Upper lobe of left lung (tissue), 6 donors: ENCODE measurements at regions not wholly inside any gene's neighbourhood (a gene's known extent, or its start where the extent isn't known, plus 50 kb on each side); places are given as distances from the start of the nearest gene placed in this dataset.
"Not testable (repeated sequence)": the region's sequence is repeated elsewhere in the genome, so short reads cannot be mapped to it uniquely, and the experiment has no call there.

Source experiments
- ATAC-seq, 2 donors: fragments of 200-7000 bp; cut with Tn5 transposase; one replicate each; pipeline ENCODE4 v1.9.1; 2022; ENCODE audit warnings: mild to moderate bottlenecking in 2 of 2, moderate library complexity in 2 of 2; ENCODE audit not compliant: low FRiP score in 2 of 2
- DNase-seq, 2 donors: peaks; one replicate each; pipeline ENCODE4 v3.0.0-alpha.2; 2019 to 2020
- H3K27ac ChIP-seq, 4 donors: fragments of 200-600 bp; sonication (generic); one replicate each; pipeline ENCODE4 v1.5.1; 2016 to 2019
- H3K27me3 ChIP-seq, 4 donors: fragments of 200-600 bp; sonication (generic); one replicate each; pipeline ENCODE4 v1.5.1; 2017 to 2019
- H3K36me3 ChIP-seq, 4 donors: fragments of 200-600 bp; sonication (generic); one replicate each; pipeline ENCODE4 v1.5.1; 2016 to 2019
- H3K4me1 ChIP-seq, 4 donors: fragments of 200-600 bp; sonication (generic); one replicate each; pipeline ENCODE4 v1.5.1; 2018 to 2019
- H3K4me3 ChIP-seq, 4 donors: fragments of 200-600 bp; sonication (generic); one replicate each; pipeline ENCODE4 v1.5.1; 2017 to 2019; ENCODE audit warnings: mild to moderate bottlenecking in 2 of 4, moderate library complexity in 1 of 4
- H3K9me3 ChIP-seq, 4 donors: fragments of 200-600 bp; sonication (generic); one replicate each; pipeline ENCODE4 v1.5.1; 2018 to 2019
- EP300 ChIP-seq, 4 donors: sonication (generic); formaldehyde crosslinking; IDR thresholded peaks; one replicate each; pipeline ENCODE4 v1.5.1; 2017; ENCODE audit warnings: antibody characterized with exemption in 4 of 4, control low read depth in 2 of 4
- POLR2A ChIP-seq, 4 donors: fragments of 450-650 bp; IDR thresholded peaks; one replicate each; pipeline ENCODE4 v1.5.1; 2016 to 2017; ENCODE audit warnings: antibody characterized with exemption in 4 of 4, mild to moderate bottlenecking in 2 of 4
- POLR2AphosphoS5 ChIP-seq, 2 donors: sonication (generic); formaldehyde crosslinking; IDR thresholded peaks; one replicate each; pipeline ENCODE4 v1.5.1; 2017; ENCODE audit warnings: antibody characterized with exemption in 2 of 2
- WGBS, 2 donors: methylation state at CpG; one replicate each; pipeline ENCODE4 v1.1.5; 2017 to 2018; 5-methylcytosine and 5-hydroxymethylcytosine counted together
- TF ChIP-seq, protein P1 (sequence below), 6 experiments: fragments of 450-650 bp in 4 of 6; fragments of 200-600 bp in 2 of 6; sonication (generic) in 2 of 6; IDR thresholded peaks; one replicate each; pipeline ENCODE4 v1.5.1; 2016 to 2019; ENCODE audit warnings: antibody characterized with exemption in 6 of 6
- donor health status: DM: no; HTN: no; CAD: no; lungs with moderate emphysema.
- donor health status: DM: no; HTN: yes; CAD: no; lungs with severe emphysema.

DNA sequence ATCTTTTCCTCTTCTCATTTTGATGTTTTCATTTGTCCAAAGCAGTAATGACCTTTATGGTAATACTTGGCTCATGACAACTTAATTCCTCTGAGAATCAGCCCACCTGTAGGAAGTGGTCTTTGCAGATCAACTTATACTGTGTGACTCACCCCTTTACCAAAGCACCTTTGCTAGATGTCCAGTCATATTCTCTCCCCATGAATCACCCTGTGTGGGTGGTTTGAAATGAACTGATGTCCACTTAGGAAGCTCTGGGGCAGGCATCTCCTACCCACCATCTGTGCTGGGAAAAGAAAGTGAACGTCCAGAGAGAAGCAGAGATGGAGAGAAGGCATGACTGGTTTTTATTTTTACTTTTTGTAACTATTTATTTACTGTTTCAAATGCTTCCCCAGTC lies 410.3 kb downstream of the KIF20B start:
- H3K27me3 ChIP-seq = no peaks in the 10 kb centered on the region

DNA sequence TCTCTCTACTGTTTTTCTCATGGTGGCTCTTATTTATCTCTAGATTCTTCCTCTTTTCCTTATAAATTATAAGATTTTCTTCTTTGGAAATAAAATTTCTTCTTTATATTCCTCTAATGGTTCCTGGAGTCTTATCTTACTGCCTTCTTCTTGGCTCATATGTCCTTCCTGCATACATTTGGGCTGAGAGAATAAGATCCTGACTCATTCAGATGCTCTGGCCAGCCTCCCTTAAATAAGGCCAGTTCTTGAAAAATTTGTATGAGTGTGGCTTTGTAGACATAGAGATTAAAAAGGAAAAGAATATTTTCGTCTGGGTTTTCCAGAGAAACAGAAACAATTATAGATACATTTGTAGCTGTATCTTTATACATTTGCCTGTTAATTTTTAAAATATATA lies 411.3 kb downstream of the KIF20B start:
- 81 to 84% methylated on average over 1 of the region's 1 CpG for WGBS, 2 donors
- DNase-seq = no peak
- TF ChIP-seq, protein P1, sequence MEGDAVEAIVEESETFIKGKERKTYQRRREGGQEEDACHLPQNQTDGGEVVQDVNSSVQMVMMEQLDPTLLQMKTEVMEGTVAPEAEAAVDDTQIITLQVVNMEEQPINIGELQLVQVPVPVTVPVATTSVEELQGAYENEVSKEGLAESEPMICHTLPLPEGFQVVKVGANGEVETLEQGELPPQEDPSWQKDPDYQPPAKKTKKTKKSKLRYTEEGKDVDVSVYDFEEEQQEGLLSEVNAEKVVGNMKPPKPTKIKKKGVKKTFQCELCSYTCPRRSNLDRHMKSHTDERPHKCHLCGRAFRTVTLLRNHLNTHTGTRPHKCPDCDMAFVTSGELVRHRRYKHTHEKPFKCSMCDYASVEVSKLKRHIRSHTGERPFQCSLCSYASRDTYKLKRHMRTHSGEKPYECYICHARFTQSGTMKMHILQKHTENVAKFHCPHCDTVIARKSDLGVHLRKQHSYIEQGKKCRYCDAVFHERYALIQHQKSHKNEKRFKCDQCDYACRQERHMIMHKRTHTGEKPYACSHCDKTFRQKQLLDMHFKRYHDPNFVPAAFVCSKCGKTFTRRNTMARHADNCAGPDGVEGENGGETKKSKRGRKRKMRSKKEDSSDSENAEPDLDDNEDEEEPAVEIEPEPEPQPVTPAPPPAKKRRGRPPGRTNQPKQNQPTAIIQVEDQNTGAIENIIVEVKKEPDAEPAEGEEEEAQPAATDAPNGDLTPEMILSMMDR (IDR thresholded peaks at IDR 0.05) = no peak
- TF ChIP-seq EP300 (IDR thresholded peaks at IDR 0.05) (no peak), POLR2AphosphoS5 (IDR thresholded peaks at IDR 0.05) (no peak)

More for the DNA sequence above, 410.3 kb downstream of the KIF20B start:
- Histone ChIP-seq H3K36me3 (no peaks in the 10 kb centered on the region), H3K4me3 (no peak overlapping the region), H3K9me3 (no peaks in the 10 kb centered on the region), H3K4me1 (no peaks in the 10 kb centered on the region), H3K27ac (no peak overlapping the region)
- no peak for ATAC-seq
- 65 to 83% methylated on average over 1 of the region's 1 CpG for WGBS, 2 donors
- DNase-seq = no peak
- TF ChIP-seq POLR2A (IDR thresholded peaks at IDR 0.05) (no peak), POLR2AphosphoS5 (IDR thresholded peaks at IDR 0.05) (no peak), EP300 (IDR thresholded peaks at IDR 0.05) (no peak)
- TF ChIP-seq, protein P1 (IDR thresholded peaks at IDR 0.05) = no peak

DNA sequence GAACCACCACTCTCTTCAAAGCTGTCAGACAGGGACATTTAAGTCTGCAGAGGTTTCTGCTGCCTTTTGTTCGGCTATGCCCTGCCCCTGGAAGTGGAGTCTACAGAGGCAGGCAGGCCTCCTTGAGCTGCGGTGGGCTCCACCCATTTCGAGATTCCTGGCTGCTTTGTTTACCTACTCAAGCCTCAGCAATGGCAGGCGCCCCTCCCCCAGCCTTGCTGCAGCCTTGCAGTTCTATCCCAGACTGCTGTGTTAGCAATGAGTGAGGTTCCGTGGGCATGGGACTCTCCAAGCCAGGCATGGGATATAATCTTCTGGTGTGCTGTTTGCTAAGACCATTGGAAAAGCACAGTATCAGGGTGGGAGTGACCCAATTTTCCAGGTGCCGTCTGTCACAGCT lies 417.2 kb downstream of the KIF20B start:
- H3K27ac ChIP-seq, H3K27me3 ChIP-seq, ATAC-seq, H3K4me3 ChIP-seq, H3K4me1 ChIP-seq, H3K36me3 ChIP-seq, H3K9me3 ChIP-seq: not testable (repeated sequence)
- WGBS, 2 donors = 84 to 90% methylated on average over 2 to 6 of the region's 6 CpGs
- peak in 1 of 2 donors; percentile 5 for DNase-seq

More for the DNA sequence above, 411.3 kb downstream of the KIF20B start:
- H3K4me3 ChIP-seq = no peak overlapping the region
- no peak for ATAC-seq
- H3K27ac ChIP-seq = no peak overlapping the region
- no peaks in the 10 kb centered on the region for H3K9me3 ChIP-seq
- no peaks in the 10 kb centered on the region for H3K27me3 ChIP-seq
- H3K4me1 ChIP-seq = no peaks in the 10 kb centered on the region
- no peaks in the 10 kb centered on the region for H3K36me3 ChIP-seq

DNA sequence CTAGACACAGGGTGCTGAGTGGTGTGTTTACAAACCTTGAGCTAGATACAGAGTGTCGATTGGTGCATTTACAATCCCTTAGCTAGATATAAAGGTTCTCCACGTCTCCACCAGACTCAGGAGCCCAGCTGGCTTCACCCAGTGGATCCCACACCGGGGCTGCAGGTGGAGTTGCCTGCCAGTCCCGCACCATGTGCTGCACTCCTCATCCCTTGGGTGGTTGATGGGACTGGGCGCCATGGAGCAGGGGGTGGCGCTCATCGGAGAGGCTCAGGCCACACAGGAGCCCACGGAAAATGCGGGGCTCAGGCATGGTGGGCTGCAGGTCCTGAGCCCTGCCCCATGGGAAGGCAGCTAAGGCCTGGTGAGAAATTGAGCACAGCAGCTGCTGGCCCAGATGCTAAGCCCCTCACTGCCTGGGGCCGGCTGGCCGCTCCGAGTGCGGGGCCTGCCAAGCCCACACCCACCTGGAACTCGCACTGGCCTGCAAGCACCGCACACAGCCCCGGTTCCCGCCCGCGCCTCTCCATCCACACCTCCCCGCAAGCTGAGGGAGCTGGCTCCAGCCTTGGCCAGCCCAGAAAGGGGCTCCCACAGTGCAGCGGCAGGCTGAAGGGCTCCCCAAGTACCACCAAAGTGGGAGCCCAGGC lies 418.4 kb downstream of the KIF20B start:
- H3K27me3 ChIP-seq, H3K4me1 ChIP-seq, H3K27ac ChIP-seq, ATAC-seq, H3K9me3 ChIP-seq, H3K36me3 ChIP-seq, H3K4me3 ChIP-seq: not testable (repeated sequence)
- WGBS, 2 donors = 83 to 85% methylated on average over 6 to 21 of the region's 21 CpGs
- peak in 1 of 2 donors; percentile 72 for DNase-seq

DNA sequence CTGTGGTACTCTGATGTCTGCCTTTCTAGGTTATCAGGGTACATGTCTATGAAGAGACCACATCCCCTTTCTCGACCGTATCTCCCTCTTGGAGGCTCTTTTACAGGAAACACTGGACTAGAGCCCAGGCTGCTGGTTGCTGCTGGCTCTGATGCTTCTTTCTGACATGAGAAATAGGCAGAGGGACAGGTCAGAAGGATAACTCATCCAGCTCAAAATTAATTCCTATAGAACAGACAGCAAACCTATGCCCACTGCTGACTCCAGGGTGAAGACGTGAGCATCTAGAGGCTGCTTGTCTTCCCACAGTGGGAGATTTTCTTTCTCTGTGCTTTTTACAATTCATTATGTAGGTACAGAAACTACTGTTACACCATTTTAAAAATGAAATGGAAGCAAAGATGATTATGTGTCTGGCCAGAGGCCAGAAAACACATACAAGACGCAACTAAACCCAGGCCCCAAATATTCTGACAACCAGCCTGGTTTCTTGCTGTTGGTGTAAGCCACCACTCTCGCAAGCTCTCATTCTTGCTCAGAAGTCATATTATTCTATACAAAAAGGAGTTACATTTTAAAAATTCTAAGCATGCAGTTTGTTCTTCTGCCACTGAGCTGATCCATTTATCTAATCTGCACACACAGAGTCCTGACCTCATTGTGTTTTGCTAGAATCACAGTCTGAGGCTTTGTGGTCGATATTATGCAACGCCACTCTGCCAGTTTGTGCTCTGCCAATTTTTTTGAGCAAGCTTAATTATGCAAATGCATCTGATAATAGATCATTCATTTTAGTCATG lies 424.3 kb downstream of the KIF20B start:
- Histone ChIP-seq H3K36me3 (no peaks in the 10 kb centered on the region), H3K4me1 (no peaks in the 10 kb centered on the region), H3K9me3 (no peaks in the 10 kb centered on the region), H3K4me3 (no peak overlapping the region), H3K27ac (no peak overlapping the region), H3K27me3 (no peaks in the 10 kb centered on the region)
- WGBS, 2 donors = 52 to 63% methylated on average over 7 of the region's 7 CpGs
- DNase-seq (no peak), ATAC-seq (no peak)
- no peak for TF ChIP-seq POLR2A (IDR thresholded peaks at IDR 0.05)
- TF ChIP-seq EP300 (IDR thresholded peaks at IDR 0.05) = no peak
- TF ChIP-seq, protein P1 (IDR thresholded peaks at IDR 0.05) = no peak
- no peak for TF ChIP-seq POLR2AphosphoS5 (IDR thresholded peaks at IDR 0.05)

DNA sequence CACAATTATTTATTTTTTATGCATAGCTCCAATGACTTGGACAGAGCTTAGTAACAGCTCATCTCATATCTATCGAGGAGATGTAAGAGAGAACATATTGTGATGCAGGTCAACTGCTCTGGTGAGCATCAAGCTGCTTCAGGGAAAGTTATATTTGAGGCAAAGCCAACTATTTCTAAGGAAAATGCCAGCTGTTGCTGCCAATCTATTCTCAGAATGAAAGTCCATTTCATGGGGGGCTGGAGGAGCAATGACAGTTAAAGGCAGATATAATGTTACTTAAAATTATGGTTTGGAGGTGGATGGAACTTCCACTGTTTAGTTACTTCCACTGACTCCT lies 424.8 kb downstream of the KIF20B start:
- DNase-seq (no peak), ATAC-seq (no peak)
- H3K4me1 ChIP-seq = no peaks in the 10 kb centered on the region
- no peaks in the 10 kb centered on the region for H3K9me3 ChIP-seq
- no peaks in the 10 kb centered on the region for H3K27me3 ChIP-seq
- 82 to 86% methylated on average over 1 of the region's 1 CpG for WGBS, 2 donors
- no peaks in the 10 kb centered on the region for H3K36me3 ChIP-seq
- H3K27ac ChIP-seq = no peak overlapping the region
- no peak for TF ChIP-seq EP300 (IDR thresholded peaks at IDR 0.05)
- no peak overlapping the region for H3K4me3 ChIP-seq
